CD4-positive, alpha-beta T cell (primary cell): ENCODE measurements at regions not wholly inside any gene's neighbourhood (a gene's known extent, or its start where the extent isn't known, plus 50 kb on each side); places are given as distances from the start of the nearest gene placed in this dataset.

Experiments
- ATAC-seq: fragments of 200-7000 bp; cut with Tn5 transposase; one replicate; pipeline ENCODE4 v1.10.0; 2022; ENCODE audit warnings: mild to moderate bottlenecking; ENCODE audit not compliant: poor library complexity
- CTCF ChIA-PET: fragments of 350-600 bp; sonication (Branson Sonifier 250); formaldehyde crosslinking; loops from one replicate; lab custom pipeline; 2021; ENCODE audit warnings: antibody characterized with exemption, inconsistent platforms; lab: Charles Lee
- POLR2A ChIA-PET: fragments of 350-600 bp; sonication (Branson Sonifier 250); formaldehyde crosslinking; loops from one replicate; lab custom pipeline; 2021; ENCODE audit warnings: antibody characterized with exemption, inconsistent platforms; lab: Charles Lee
- DNase-seq, 14 experiments: peaks; one replicate each; pipeline ENCODE4 v3.0.0-alpha.2; 2013 to 2020; ENCODE audit warnings: mixed read lengths in 2 of 14
- H3K27ac ChIP-seq, 2 donors: one replicate each; pipeline versions ENCODE4 v1.5.1 to v1.7.0; 2013; ENCODE audit warnings: low read length in 2 of 2, low read depth in 1 of 2, mild to moderate bottlenecking in 1 of 2
- H3K27me3 ChIP-seq, 2 experiments: 1 replicate in 1 of 2; 2 replicates in 1 of 2; pipeline versions ENCODE4 v1.6.1 to v1.7.0; 2013; ENCODE audit warnings: low read length in 2 of 2, control low read depth in 1 of 2, mild to moderate bottlenecking in 1 of 2, moderate library complexity in 1 of 2; ENCODE audit not compliant: insufficient read depth in 2 of 2, control insufficient read depth in 1 of 2
- H3K36me3 ChIP-seq: one replicate; pipeline ENCODE4 v1.6.1; 2013; ENCODE audit warnings: low read length, control low read depth; ENCODE audit not compliant: insufficient read depth
- H3K4me1 ChIP-seq: one replicate; pipeline ENCODE4 v1.6.1; 2013; ENCODE audit warnings: low read length, control low read depth; ENCODE audit not compliant: insufficient read depth
- H3K4me3 ChIP-seq: one replicate; pipeline ENCODE4 v1.5.1; 2013; ENCODE audit warnings: mild to moderate bottlenecking, low read length, moderate library complexity
- H3K9me3 ChIP-seq, 2 experiments: 1 replicate in 1 of 2; 2 replicates in 1 of 2; pipeline versions ENCODE4 v1.6.1 to v1.7.0; 2013; ENCODE audit warnings: low read length in 2 of 2, mild to moderate bottlenecking in 2 of 2, control low read depth in 1 of 2, moderate library complexity in 1 of 2; ENCODE audit not compliant: control insufficient read depth in 1 of 2, insufficient read depth in 1 of 2
- H3K27ac Mint-ChIP-seq: one replicate; pipeline ENCODE4 v1.8.0; 2020; ENCODE audit warnings: mixed read lengths
- H3K27me3 Mint-ChIP-seq: one replicate; pipeline ENCODE4 v1.8.0; 2021; ENCODE audit warnings: mixed read lengths
- H3K36me3 Mint-ChIP-seq: one replicate; pipeline ENCODE4 v1.8.0; 2021; ENCODE audit warnings: low read depth, mixed read lengths
- H3K4me1 Mint-ChIP-seq: one replicate; pipeline ENCODE4 v1.8.0; 2021; ENCODE audit warnings: low read depth, mixed read lengths
- H3K4me3 Mint-ChIP-seq: one replicate; pipeline ENCODE4 v1.8.0; 2020; ENCODE audit warnings: mild to moderate bottlenecking, mixed read lengths
- H3K9me3 Mint-ChIP-seq: one replicate; pipeline ENCODE4 v1.8.0; 2020; ENCODE audit warnings: mixed read lengths
- CTCF ChIP-seq: fragments of 200-600 bp; IDR thresholded peaks from one replicate; pipeline ENCODE4 v1.8.0; 2022; ENCODE audit warnings: antibody characterized with exemption, mild to moderate bottlenecking
- intact Hi-C, 2 experiments: fragments of 100-400 bp; cut with DNase I in 1 of 2; cut with micrococcal nuclease in 1 of 2; formaldehyde crosslinking; loops; one replicate each; pipeline versions ENCODE4 v1.15.1 to v1.9.0; 2023 to 2025; cut with DNase I, micrococcal nuclease

- Histone ChIP-seq H3K4me3 (no peak overlapping the region), H3K4me1 (no peaks in the 10 kb centered on the region), H3K9me3 (no peaks in the 10 kb centered on the region), H3K27me3 (no peaks in the 10 kb centered on the region), H3K36me3 (no peaks in the 10 kb centered on the region), H3K27ac (no peak overlapping the region)
- H3K4me3 Mint-ChIP-seq: no peak overlapping the region
- POLR2A ChIA-PET: no interaction called here
- ATAC-seq (no peak), DNase-seq (no peak)
- no peaks in the 10 kb centered on the region for H3K4me1 Mint-ChIP-seq
- H3K27me3 Mint-ChIP-seq: no peaks in the 10 kb centered on the region
- no peaks in the 10 kb centered on the region for H3K9me3 Mint-ChIP-seq
- intact Hi-C loops: no loop called here
- H3K27ac Mint-ChIP-seq: no peak overlapping the region
- CTCF ChIA-PET: no interaction called here
- no peak for TF ChIP-seq CTCF
- H3K36me3 Mint-ChIP-seq: no peaks in the 10 kb centered on the region
Observed at GRCh38 chr2:207362716-207363115, 167.0 kb upstream of the CREB1 start.

- DNase-seq (no peak), ATAC-seq (no peak)
- Histone ChIP-seq H3K9me3 (no peaks in the 10 kb centered on the region), H3K4me1 (no peaks in the 10 kb centered on the region), H3K36me3 (no peaks in the 10 kb centered on the region), H3K27ac (no peak overlapping the region), H3K27me3 (no peaks in the 10 kb centered on the region), H3K4me3 (no peak overlapping the region)
- Mint-ChIP-seq H3K4me3 (no peak overlapping the region), H3K36me3 (no peaks in the 10 kb centered on the region), H3K9me3 (no peaks in the 10 kb centered on the region), H3K4me1 (no peaks in the 10 kb centered on the region), H3K27me3 (no peaks in the 10 kb centered on the region), H3K27ac (no peak overlapping the region)
- no peak for TF ChIP-seq CTCF
- intact Hi-C loops: no loop called here
- ChIA-PET POLR2A (no interaction called here), CTCF (no interaction called here)
Observed at GRCh38 chr2:207363761-207364290, 165.9 kb upstream of the CREB1 start.

GRCh38 chr2:207370646-207371045, 159.1 kb upstream of the CREB1 start:
- no peak for ATAC-seq
- Histone ChIP-seq H3K4me1 (no peaks in the 10 kb centered on the region), H3K4me3 (no peak overlapping the region), H3K27me3 (no peaks in the 10 kb centered on the region), H3K27ac (no peak overlapping the region), H3K9me3 (no peaks in the 10 kb centered on the region), H3K36me3 (no peaks in the 10 kb centered on the region)
- intact Hi-C loops: no loop called here
- DNase-seq: no peak
- no peak overlapping the region for H3K27ac Mint-ChIP-seq
- TF ChIP-seq CTCF: no peak
- peaks cover 12% of the 10 kb centered on the region for H3K36me3 Mint-ChIP-seq
- CTCF ChIA-PET: no interaction called here
- POLR2A ChIA-PET: no interaction called here
- H3K4me1 Mint-ChIP-seq: no peaks in the 10 kb centered on the region
- peaks cover 9% of the 10 kb centered on the region for H3K9me3 Mint-ChIP-seq
- H3K4me3 Mint-ChIP-seq: no peak overlapping the region
- H3K27me3 Mint-ChIP-seq: no peaks in the 10 kb centered on the region
